WTC11 (cell line): ENCODE measurements at regions not wholly inside any gene's neighbourhood (a gene's known extent, or its start where the extent isn't known, plus 50 kb on each side); places are given as distances from the start of the nearest gene placed in this dataset.

Experiments used
- CBFB ChIP-seq: sonication (generic); formaldehyde crosslinking; IDR thresholded peaks from 2 replicates; pipeline ENCODE4 v1.8.1; 2022; ENCODE audit warnings: mild to moderate bottlenecking, low read depth, missing genetic modification reagents
- CREB1 ChIP-seq: sonication (generic); formaldehyde crosslinking; IDR thresholded peaks from 2 replicates; pipeline ENCODE4 v1.8.0; 2023; ENCODE audit warnings: mild to moderate bottlenecking, missing genetic modification reagents
- IRF2 ChIP-seq: sonication (generic); formaldehyde crosslinking; IDR thresholded peaks from 2 replicates; pipeline ENCODE4 v1.8.0; 2022; ENCODE audit warnings: low read depth, missing genetic modification reagents, borderline replicate concordance
- NFE2L1 ChIP-seq: sonication (generic); formaldehyde crosslinking; IDR thresholded peaks from 2 replicates; pipeline ENCODE4 v1.8.1; 2023; ENCODE audit warnings: missing genetic modification reagents
- NFYB ChIP-seq: sonication (generic); formaldehyde crosslinking; conservative IDR thresholded peaks from 2 replicates; pipeline ENCODE4 v1.8.0; 2022; ENCODE audit warnings: low read depth, missing genetic modification reagents
- ZNF121 ChIP-seq: sonication (generic); formaldehyde crosslinking; IDR thresholded peaks from 2 replicates; pipeline ENCODE4 v1.8.0; 2023; ENCODE audit warnings: missing genetic modification reagents
- ZNF138 ChIP-seq: sonication (generic); formaldehyde crosslinking; conservative IDR thresholded peaks from 2 replicates; pipeline ENCODE4 v1.8.1; 2022; ENCODE audit warnings: mild to moderate bottlenecking, moderate library complexity, missing genetic modification reagents
- TF ChIP-seq, protein P1 (sequence below): fragments of 200-600 bp; IDR thresholded peaks from 2 replicates; pipeline ENCODE4 v1.8.0; 2022; ENCODE audit warnings: antibody characterized with exemption
- TF ChIP-seq, protein P2 (sequence below): sonication (generic); formaldehyde crosslinking; IDR thresholded peaks from 2 replicates; pipeline ENCODE4 v1.8.0; 2022; ENCODE audit warnings: mild to moderate bottlenecking, missing genetic modification reagents
- TF ChIP-seq, protein P3 (sequence below): sonication (generic); formaldehyde crosslinking; IDR thresholded peaks from 2 replicates; pipeline ENCODE4 v1.8.0; 2022; ENCODE audit warnings: mild to moderate bottlenecking, missing genetic modification reagents
- TF ChIP-seq, protein P4 (sequence below): sonication (generic); formaldehyde crosslinking; IDR thresholded peaks from 2 replicates; pipeline ENCODE4 v1.8.1; 2023; ENCODE audit warnings: mild to moderate bottlenecking, missing genetic modification reagents, moderate library complexity

DNA sequence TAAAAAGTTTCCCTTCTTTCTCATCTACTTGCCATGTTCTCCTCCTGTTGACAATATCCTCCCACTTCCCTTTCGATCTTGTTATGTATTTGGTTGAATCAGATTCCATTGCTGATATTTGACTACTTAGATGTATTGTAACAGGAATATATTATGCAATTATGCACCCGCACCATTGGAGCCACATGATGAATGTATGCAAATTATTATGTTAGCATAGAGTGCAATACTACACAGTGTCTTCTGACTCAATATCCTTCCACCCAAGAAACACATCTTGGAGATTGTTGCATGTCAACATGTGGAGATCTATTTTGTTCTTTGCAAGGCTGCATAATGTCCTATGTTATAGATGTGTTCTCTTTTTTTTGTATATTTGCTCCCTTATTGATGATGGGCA lies 219.2 kb upstream of the RBFOX1 start:
- TF ChIP-seq, protein P1, sequence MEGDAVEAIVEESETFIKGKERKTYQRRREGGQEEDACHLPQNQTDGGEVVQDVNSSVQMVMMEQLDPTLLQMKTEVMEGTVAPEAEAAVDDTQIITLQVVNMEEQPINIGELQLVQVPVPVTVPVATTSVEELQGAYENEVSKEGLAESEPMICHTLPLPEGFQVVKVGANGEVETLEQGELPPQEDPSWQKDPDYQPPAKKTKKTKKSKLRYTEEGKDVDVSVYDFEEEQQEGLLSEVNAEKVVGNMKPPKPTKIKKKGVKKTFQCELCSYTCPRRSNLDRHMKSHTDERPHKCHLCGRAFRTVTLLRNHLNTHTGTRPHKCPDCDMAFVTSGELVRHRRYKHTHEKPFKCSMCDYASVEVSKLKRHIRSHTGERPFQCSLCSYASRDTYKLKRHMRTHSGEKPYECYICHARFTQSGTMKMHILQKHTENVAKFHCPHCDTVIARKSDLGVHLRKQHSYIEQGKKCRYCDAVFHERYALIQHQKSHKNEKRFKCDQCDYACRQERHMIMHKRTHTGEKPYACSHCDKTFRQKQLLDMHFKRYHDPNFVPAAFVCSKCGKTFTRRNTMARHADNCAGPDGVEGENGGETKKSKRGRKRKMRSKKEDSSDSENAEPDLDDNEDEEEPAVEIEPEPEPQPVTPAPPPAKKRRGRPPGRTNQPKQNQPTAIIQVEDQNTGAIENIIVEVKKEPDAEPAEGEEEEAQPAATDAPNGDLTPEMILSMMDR = no peak
- TF ChIP-seq, protein P2, sequence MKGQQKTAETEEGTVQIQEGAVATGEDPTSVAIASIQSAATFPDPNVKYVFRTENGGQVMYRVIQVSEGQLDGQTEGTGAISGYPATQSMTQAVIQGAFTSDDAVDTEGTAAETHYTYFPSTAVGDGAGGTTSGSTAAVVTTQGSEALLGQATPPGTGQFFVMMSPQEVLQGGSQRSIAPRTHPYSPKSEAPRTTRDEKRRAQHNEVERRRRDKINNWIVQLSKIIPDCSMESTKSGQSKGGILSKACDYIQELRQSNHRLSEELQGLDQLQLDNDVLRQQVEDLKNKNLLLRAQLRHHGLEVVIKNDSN (CRISPR knock-in tag) = no peak
- TF ChIP-seq IRF2 (CRISPR knock-in tag) = no peak
- no peak for TF ChIP-seq NFYB (CRISPR knock-in tag)
- TF ChIP-seq ZNF121 (CRISPR knock-in tag) = no peak
- no peak for TF ChIP-seq CBFB (CRISPR knock-in tag)
- TF ChIP-seq ZNF138 (CRISPR knock-in tag) = no peak
- TF ChIP-seq, protein P3, sequence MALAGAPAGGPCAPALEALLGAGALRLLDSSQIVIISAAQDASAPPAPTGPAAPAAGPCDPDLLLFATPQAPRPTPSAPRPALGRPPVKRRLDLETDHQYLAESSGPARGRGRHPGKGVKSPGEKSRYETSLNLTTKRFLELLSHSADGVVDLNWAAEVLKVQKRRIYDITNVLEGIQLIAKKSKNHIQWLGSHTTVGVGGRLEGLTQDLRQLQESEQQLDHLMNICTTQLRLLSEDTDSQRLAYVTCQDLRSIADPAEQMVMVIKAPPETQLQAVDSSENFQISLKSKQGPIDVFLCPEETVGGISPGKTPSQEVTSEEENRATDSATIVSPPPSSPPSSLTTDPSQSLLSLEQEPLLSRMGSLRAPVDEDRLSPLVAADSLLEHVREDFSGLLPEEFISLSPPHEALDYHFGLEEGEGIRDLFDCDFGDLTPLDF (CRISPR knock-in tag) = no peak
- no peak for TF ChIP-seq NFE2L1 (CRISPR knock-in tag)
- TF ChIP-seq CREB1 (CRISPR knock-in tag) = no peak
- TF ChIP-seq, protein P4, sequence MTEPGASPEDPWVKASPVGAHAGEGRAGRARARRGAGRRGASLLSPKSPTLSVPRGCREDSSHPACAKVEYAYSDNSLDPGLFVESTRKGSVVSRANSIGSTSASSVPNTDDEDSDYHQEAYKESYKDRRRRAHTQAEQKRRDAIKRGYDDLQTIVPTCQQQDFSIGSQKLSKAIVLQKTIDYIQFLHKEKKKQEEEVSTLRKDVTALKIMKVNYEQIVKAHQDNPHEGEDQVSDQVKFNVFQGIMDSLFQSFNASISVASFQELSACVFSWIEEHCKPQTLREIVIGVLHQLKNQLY = no peak
